NCI-H2107 (cell line): ENCODE measurements at regions not wholly inside any gene's neighbourhood (a gene's known extent, or its start where the extent isn't known, plus 50 kb on each side); places are given as distances from the start of the nearest gene placed in this dataset.
"Not testable (repeated sequence)": the region's sequence is repeated elsewhere in the genome, so short reads cannot be mapped to it uniquely, and the experiment has no call there.

ENCODE experiments used
- DNase-seq: peaks from one replicate; lab custom pipeline; 2025; lab: John Stamatoyannopoulos, UW

DNA sequence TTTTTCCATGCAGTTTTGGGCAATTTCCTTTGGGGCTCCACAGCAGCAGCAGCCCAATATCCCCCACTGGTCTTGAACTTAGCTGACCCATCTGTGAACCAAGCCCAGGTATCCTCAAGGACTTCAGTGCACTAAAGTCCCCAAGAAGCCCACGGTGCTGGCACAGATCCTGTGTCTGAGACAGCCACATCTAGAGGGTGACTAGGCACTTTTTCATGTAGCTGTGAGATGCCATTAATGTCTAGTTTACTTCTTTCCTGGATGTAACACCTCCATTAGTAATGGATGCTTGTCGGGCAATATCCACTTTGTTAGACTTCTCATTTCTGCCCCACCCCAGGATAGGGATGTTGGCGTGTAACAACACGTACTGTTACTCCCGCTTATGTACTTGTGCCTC lies 117.9 kb downstream of the GPCPD1 start:
- DNase-seq = no peak

- no peak for DNase-seq
Observed at GRCh38 chr20:5491455-5491854, 119.4 kb downstream of the GPCPD1 start.

- DNase-seq = no peak
Observed at GRCh38 chr20:5489601-5490000, 121.2 kb downstream of the GPCPD1 start.

GRCh38 chr20:5488823-5489222 lies 122.0 kb downstream of the GPCPD1 start:
- no peak for DNase-seq

- DNase-seq = no peak
Observed at GRCh38 chr20:5486377-5487054, 124.3 kb downstream of the GPCPD1 start.

DNA sequence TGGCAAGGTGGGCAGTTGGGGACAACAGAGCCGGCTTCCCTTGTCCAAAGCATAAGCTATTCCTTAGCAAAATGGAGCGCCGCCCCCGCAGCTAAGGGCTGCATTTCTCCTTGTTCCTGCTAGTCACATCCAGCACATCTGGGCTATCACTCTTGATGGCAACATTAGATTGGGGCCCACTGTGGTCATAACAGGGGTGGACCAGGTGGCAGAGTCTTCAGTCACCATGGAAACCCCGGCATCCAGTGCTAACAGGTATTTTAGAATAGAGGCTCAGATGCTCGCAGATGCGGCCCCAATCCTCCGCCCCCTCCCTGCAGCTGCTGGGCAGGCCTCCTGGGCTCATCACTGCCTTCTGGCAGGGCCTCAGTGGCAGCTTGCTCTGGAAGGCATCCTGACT lies 125.9 kb downstream of the GPCPD1 start:
- DNase-seq = no peak

DNA sequence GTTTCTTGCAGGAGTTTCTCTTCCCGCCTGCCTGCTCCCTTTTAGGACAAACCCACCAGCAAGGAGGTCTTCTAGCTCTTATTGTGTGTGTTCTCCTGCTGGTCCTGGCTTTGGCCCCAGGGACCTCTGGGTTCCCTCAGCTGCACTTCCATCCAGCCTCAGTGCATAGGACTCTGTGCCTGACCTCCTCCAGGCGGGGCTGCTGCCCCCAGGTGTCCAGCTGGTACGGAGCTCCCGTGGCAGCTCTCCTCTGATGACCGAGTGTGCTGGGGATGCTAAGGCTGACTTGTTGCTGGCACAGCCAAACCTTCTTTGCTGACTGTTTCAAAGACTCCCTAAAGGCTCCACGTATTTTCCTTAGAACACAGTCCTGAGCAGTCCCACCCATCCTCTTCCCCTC lies 126.5 kb downstream of the GPCPD1 start:
- no peak for DNase-seq

DNA sequence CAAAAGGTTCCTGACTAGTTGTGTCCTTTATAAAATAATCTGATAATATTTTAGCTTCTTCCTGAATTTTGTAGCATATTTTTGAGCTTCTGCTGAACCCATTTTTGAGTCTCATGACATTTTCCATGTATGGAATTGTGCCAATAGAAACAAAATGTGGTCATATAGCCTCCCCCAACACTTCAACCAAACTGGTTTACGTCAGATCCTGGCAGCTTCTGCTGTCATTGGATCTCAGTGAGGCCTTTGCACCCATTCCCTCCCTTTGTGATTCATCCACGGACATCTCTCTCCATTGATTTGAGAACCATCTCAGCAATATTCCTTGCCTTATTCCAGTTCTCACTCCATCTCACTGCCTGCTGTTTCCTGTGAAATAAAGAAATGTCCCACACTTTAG lies 128.0 kb downstream of the GPCPD1 start:
- no peak for DNase-seq

- no peak for DNase-seq
Observed at GRCh38 chr20:5481872-5482271, 128.9 kb downstream of the GPCPD1 start.

DNA sequence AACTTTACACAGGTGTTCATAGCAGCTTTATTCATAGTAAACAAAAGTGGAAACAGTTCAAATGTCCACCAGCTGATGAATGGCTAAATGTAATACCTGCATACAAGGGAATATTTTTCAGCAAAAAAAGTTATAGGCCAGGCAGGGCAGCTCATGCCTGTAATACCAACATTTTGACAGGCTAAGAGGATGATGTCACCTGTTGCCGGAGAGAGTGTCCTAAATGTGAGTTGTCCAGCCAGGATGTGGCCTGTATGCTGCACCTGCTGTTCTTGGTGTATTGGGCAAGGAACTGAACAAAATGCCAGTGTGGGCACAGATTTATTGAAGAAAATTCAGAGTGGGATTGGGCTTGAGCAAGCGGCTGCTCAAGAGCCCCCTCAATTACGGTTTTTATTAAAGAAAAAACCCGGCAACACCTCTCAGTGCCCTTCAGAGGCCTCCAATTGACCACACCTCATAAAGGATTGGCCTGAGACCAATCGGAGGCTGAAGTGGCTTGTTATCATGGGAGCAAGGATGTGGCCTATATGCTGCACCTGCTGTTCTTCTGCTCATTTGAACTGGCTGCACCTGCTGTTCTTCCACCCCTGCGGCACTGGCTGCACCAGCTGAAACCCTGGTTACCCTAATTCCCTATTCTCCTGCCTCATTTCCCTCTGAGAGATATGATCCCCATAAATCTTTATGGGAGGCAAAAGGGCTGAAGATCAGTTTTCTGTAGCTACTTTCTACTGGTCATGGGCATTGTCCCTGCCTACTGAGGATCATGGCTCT lies 129.8 kb downstream of the GPCPD1 start:
- DNase-seq = no peak

GRCh38 chr20:5474646-5475550 lies 135.9 kb downstream of the GPCPD1 start:
- no peak for DNase-seq

DNA sequence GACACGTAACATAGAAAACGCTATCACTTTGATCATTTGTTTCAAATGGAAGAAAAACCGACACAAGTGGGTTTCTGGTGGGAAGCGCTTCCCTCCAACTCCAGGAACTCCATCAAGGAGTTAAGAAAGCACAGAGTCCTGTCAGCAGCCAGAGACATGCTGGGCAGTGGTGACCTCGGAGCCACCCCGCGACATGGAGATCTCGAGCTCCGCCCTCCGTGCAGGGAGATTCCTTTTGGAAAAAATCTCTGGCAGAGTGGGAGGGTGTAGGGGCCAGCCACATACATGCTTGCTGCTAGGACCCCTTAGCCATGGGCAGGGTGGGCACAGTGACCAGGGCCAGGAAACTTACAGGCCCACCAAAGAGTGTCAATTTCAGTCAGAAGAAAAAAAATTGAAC lies 138.9 kb downstream of the GPCPD1 start:
- DNase-seq = not testable (repeated sequence)

- no peak for DNase-seq
Observed at GRCh38 chr20:5471368-5471767, 139.4 kb downstream of the GPCPD1 start.

DNA sequence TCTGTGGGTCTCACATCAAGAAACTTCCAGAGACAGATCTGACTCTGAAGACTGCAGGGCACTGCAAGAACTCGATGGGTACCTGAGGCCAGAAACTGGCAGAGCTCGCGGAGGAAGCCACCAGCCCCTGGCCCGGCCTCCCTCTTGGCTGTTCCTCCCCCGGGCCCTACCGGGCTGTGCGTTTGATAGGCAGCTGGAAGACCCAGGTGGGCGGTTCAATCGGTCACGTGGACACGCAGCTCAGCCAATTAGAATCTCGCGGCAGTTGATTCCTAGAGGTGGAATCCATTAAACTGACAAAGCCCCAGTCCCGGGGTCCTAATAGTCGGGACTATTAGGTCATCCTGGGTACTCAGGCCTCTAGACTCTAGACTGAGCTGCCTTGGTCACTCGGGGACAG lies 139.9 kb downstream of the GPCPD1 start:
- DNase-seq = no peak

DNA sequence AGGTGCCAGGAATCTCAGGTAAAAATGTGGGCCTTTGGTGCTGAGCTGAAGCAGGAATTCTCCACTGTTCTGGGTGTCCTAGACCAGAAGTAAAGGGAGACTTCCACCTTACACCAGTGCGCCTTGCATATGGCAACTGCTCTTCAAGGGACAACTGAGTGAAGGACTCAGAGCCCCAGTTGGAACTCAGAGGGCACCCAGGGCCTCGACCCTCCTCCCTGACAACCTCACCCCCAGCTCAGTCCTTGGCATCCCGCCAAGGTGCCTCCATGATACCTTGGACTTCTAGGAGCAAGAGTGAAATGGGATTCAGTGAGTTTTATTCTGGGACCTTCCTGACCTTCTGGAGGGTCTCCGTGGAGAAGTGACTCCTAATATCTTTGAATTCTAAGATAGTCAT lies 140.3 kb downstream of the GPCPD1 start:
- no peak for DNase-seq

- DNase-seq = no peak
Observed at GRCh38 chr20:5469111-5469510, 141.7 kb downstream of the GPCPD1 start.

GRCh38 chr20:5467086-5467485 lies 143.7 kb downstream of the GPCPD1 start:
- DNase-seq = no peak

- no peak for DNase-seq
Observed at GRCh38 chr20:5465604-5465927, 145.2 kb downstream of the GPCPD1 start.

- DNase-seq = no peak
Observed at GRCh38 chr20:5464901-5465603, 145.8 kb downstream of the GPCPD1 start.

DNA sequence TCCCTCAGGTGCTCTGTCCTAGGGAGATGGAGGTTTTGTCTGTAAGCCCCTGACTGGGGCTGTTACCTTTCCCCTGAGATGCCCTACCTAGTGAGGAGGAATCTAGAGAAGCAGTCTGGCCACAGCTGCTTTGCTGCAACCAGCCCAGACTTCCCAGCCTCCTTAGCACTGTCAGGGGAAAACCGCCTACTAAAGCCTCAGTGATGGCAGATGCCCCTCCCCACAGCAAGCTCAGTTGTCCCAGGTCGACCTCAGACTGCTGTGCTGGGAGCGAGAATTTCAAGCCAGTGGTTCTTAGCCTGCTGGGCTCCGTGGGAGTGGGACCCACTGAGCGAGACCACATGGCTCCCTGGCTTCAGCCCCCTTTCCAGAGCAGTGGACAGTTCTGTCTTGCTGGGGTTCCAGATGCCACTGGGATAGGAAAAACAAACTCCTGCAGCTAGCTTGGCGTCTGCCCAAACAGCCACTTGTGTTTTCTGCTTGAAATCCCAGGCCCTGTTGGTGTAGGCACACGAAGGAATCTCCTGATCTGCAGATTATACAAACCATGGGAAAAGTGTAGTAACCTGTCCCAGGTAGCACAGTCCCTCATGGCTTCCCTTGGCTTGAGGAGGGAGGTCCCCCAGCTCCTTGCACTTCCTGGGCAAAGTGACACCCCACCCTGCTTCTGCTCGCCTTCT lies 146.4 kb upstream of the PROKR2 start:
- DNase-seq = no peak

DNA sequence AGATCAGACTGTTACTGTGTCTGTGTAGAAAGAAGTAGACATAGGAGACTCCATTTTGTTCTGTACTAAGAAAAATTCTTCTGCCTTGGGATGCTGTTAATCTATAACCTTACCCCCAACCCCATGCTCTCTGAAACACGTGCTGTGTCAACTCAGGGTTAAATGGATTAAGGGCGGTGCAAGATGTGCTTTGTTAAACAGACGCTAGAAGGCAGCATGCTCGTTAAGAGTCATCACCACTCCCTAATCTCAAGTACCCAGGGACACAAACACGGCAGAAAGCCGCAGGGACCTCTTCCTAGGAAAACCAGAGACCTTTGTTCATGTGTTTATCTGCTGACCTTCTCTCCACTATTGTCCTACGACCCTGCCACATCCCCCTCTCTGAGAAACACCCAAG lies 137.0 kb upstream of the PROKR2 start:
- not testable (repeated sequence) for DNase-seq

DNA sequence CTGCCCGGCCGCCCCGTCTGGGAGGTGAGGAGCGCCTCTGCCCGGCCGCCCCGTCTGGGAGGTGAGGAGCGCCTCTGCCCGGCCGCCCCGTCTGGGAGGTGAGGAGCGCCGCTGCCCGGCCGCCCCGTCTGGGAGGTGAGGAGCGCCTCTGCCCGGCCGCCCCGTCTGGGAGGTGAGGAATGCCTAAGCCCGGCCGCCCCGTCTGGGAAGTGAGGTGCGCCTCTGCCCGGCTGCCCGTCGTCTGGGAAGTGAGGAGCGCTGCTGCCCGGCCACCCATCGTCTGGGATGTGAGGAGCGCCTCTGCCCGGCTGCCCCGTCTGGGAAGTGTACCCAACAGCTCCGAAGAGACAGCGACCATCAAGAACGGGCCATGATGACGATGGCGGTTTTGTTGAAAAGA lies 136.6 kb upstream of the PROKR2 start:
- not testable (repeated sequence) for DNase-seq
